Muscle of leg (tissue), 3 donors: ENCODE measurements at regions not wholly inside any gene's neighbourhood (a gene's known extent, or its start where the extent isn't known, plus 50 kb on each side); places are given as distances from the start of the nearest gene placed in this dataset.

ENCODE experiments used
- DNase-seq: peaks from one replicate; pipeline ENCODE4 v3.0.0; 2013
- H3K27ac ChIP-seq: one replicate; pipeline ENCODE4 v1.5.1; 2013; ENCODE audit warnings: mild to moderate bottlenecking, low read length, control low read depth
- H3K27me3 ChIP-seq: one replicate; pipeline ENCODE4 v1.6.1; 2013; ENCODE audit warnings: low read length; ENCODE audit not compliant: control insufficient read depth, insufficient read depth
- H3K36me3 ChIP-seq: one replicate; pipeline ENCODE4 v1.6.1; 2013; ENCODE audit warnings: low read length; ENCODE audit not compliant: control insufficient read depth, insufficient read depth
- H3K4me1 ChIP-seq: one replicate; pipeline ENCODE4 v1.6.1; 2013; ENCODE audit warnings: low read length; ENCODE audit not compliant: control insufficient read depth, insufficient read depth
- H3K4me3 ChIP-seq: one replicate; pipeline ENCODE4 v1.5.1; 2013; ENCODE audit warnings: low read length, control low read depth
- H3K9me3 ChIP-seq: replicated peaks from 2 replicates; pipeline ENCODE4 v1.6.1; 2013; ENCODE audit warnings: low read depth, low read length; ENCODE audit not compliant: control insufficient read depth
- WGBS: methylation state at CpG from one replicate; pipeline ENCODE4 v1.1.5; 2013; ENCODE audit warnings: missing lambda C conversion rate; ENCODE audit not compliant: insufficient coverage; 5-methylcytosine and 5-hydroxymethylcytosine counted together

- 67% methylated on average over 1 of the region's 1 CpG for WGBS
- Histone ChIP-seq H3K4me1 (no peaks in the 10 kb centered on the region), H3K9me3 (no peaks in the 10 kb centered on the region), H3K27me3 (no peaks in the 10 kb centered on the region), H3K36me3 (no peaks in the 10 kb centered on the region), H3K4me3 (no peak overlapping the region), H3K27ac (no peak overlapping the region)
- DNase-seq = no peak
These were observed 166.1 kb downstream of the OTOR start for GRCh38 chr20:16914277-16914676.

GRCh38 chr20:16916165-16916564 lies 168.0 kb downstream of the OTOR start:
- Histone ChIP-seq H3K4me1 (no peaks in the 10 kb centered on the region), H3K4me3 (no peak overlapping the region), H3K36me3 (no peaks in the 10 kb centered on the region), H3K27ac (no peak overlapping the region), H3K9me3 (no peaks in the 10 kb centered on the region), H3K27me3 (no peaks in the 10 kb centered on the region)
- no peak for DNase-seq
- WGBS = no CpG with 5 or more reads among the region's 1 CpG

- Histone ChIP-seq H3K36me3 (no peaks in the 10 kb centered on the region), H3K27me3 (no peaks in the 10 kb centered on the region), H3K4me3 (no peak overlapping the region), H3K27ac (no peak overlapping the region), H3K9me3 (no peaks in the 10 kb centered on the region), H3K4me1 (no peaks in the 10 kb centered on the region)
- DNase-seq = no peak
- 30% methylated on average over 1 of the region's 1 CpG for WGBS
These were observed 169.5 kb downstream of the OTOR start for GRCh38 chr20:16917636-16918035.

GRCh38 chr20:16918366-16918765 lies 170.2 kb downstream of the OTOR start:
- Histone ChIP-seq H3K36me3 (no peaks in the 10 kb centered on the region), H3K27ac (no peak overlapping the region), H3K4me1 (no peaks in the 10 kb centered on the region), H3K4me3 (no peak overlapping the region), H3K27me3 (no peaks in the 10 kb centered on the region), H3K9me3 (no peaks in the 10 kb centered on the region)
- DNase-seq = no peak
- WGBS = no CpG with 5 or more reads among the region's 4 CpGs

- Histone ChIP-seq H3K9me3 (no peaks in the 10 kb centered on the region), H3K4me1 (no peaks in the 10 kb centered on the region), H3K36me3 (no peaks in the 10 kb centered on the region), H3K4me3 (no peak overlapping the region), H3K27me3 (no peaks in the 10 kb centered on the region), H3K27ac (no peak overlapping the region)
- DNase-seq = no peak
- 60% methylated on average over 1 of the region's 5 CpGs for WGBS
These were observed 171.7 kb downstream of the OTOR start for GRCh38 chr20:16919841-16920240.

DNA sequence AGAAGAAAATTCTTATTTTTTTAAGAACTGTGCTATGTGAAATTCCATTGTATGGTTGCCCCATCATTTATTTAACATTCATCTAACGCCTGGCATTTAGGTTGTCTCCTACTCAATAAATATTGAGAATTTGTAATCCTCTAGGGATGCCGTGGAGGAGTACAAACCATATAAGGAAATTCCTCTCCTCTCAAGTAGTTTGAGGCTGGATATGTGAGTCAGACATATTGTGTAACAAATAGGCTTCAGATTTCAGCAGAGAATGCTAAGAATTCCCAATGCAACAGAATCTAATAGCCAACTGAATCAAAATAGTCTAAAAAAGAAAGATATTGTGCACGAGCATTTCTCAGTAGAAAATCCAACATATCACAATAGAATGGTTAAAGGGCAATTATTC lies 174.7 kb downstream of the OTOR start:
- no peak overlapping the region for H3K27ac ChIP-seq
- DNase-seq = peak; percentile 2
- no peak overlapping the region for H3K4me3 ChIP-seq
- H3K4me1 ChIP-seq = no peaks in the 10 kb centered on the region
- no peaks in the 10 kb centered on the region for H3K36me3 ChIP-seq
- H3K27me3 ChIP-seq = no peaks in the 10 kb centered on the region
- H3K9me3 ChIP-seq = no peaks in the 10 kb centered on the region
- WGBS = no CpG with 5 or more reads among the region's 3 CpGs

DNA sequence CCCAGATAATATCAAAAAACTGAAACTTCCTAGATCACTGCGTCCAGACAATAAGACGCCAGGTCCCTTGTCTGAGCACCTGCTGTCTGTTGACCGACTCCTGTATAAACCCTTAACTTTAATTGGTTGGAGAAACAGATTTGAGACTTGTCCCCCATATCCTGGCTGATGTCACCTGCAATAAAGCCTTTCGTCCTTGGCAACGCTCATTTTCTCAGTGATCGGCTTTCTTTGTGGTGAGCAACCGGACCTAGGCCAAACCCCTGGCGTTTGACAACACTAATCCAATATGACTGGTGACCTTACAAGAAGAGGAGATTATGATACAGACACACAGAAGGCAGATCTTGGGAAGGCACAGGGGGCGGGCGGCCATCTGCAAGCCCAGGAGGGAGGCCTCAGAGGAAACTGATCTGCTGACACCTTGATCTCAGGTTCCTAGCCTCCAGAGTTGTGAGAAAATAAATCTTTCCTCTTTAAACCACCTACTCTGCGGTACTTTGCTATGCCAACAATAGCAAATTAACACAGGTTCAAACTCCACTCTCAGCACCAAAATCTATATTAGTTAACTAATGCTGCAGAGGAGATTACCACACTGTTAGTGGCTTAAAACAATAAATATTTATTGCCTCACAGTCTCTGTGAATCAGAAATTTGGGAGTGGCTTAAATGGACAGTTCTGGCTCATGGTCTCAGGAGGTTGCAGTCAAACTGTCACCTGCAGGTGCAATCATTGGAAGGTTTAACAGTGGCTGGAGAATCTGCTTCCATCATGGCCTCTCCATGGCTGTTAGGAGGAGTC lies 178.7 kb downstream of the OTOR start:
- Histone ChIP-seq H3K27ac (no peak overlapping the region), H3K4me3 (no peak overlapping the region), H3K36me3 (no peaks in the 10 kb centered on the region), H3K27me3 (no peaks in the 10 kb centered on the region), H3K9me3 (no peaks in the 10 kb centered on the region), H3K4me1 (no peaks in the 10 kb centered on the region)
- DNase-seq = no peak
- 73% methylated on average over 4 of the region's 11 CpGs for WGBS

DNA sequence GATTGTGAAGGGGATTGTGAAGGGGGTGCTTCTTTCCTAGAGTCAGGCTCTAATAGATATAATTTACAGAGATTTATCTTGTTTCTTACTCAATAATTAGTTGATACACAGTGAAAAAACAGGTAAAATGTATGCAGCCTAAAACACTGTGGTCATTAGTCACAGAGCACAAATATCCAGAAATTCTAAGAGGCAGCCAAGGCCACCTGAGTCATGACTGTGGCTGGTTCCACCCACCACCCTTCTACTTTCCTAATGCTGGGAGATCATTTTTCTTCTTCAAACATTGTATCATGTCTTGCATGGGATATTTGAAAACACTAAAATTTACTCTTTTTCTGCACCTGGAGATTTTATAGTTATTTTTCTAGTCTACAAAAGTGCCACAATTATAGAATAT lies 181.6 kb downstream of the OTOR start:
- Histone ChIP-seq H3K4me3 (no peak overlapping the region), H3K27me3 (no peaks in the 10 kb centered on the region), H3K36me3 (no peaks in the 10 kb centered on the region), H3K27ac (no peak overlapping the region), H3K4me1 (no peaks in the 10 kb centered on the region), H3K9me3 (no peaks in the 10 kb centered on the region)
- no peak for DNase-seq

GRCh38 chr20:16930656-16931055 lies 182.5 kb downstream of the OTOR start:
- H3K36me3 ChIP-seq = no peaks in the 10 kb centered on the region
- no peaks in the 10 kb centered on the region for H3K4me1 ChIP-seq
- no peak overlapping the region for H3K4me3 ChIP-seq
- H3K27me3 ChIP-seq = no peaks in the 10 kb centered on the region
- no peak overlapping the region for H3K27ac ChIP-seq
- DNase-seq = no peak
- no peaks in the 10 kb centered on the region for H3K9me3 ChIP-seq
- WGBS = 66% methylated on average over 4 of the region's 4 CpGs

GRCh38 chr20:16939051-16939450 lies 190.9 kb downstream of the OTOR start:
- no peak for DNase-seq
- no CpG with 5 or more reads among the region's 3 CpGs for WGBS
- H3K4me3 ChIP-seq = no peak overlapping the region

DNA sequence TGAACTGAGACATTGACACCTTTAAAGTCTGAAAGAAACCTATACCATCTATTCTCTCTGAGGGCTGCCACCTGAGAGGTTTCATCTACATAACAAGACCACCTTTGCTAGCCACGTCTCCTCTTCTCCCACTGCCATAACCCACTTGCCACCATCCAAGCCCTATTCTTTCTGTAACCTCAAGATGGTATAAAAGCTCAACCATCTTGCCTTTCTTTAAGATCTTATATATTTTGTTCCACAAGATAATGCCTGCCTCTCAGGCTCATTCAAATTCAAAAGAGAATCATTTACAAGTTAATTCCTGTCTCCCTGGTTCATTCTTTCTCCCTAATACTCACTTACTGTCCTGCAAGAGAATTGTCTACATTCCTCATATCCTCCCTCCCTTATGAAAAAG lies 192.5 kb downstream of the OTOR start:
- no peaks in the 10 kb centered on the region for H3K27me3 ChIP-seq
- no peaks in the 10 kb centered on the region for H3K4me1 ChIP-seq
- DNase-seq = no peak
- H3K9me3 ChIP-seq = no peaks in the 10 kb centered on the region
- H3K27ac ChIP-seq = no peak overlapping the region
- no peak overlapping the region for H3K4me3 ChIP-seq
- no peaks in the 10 kb centered on the region for H3K36me3 ChIP-seq
- WGBS = 44% methylated on average over 1 of the region's 1 CpG

More at GRCh38 chr20:16939051-16939450, 190.9 kb downstream of the OTOR start:
- Histone ChIP-seq H3K27me3 (no peaks in the 10 kb centered on the region), H3K9me3 (no peaks in the 10 kb centered on the region), H3K4me1 (no peaks in the 10 kb centered on the region), H3K36me3 (no peaks in the 10 kb centered on the region), H3K27ac (no peak overlapping the region)
